Epithelial cell of esophagus (primary cell): ENCODE measurements at regions not wholly inside any gene's neighbourhood (a gene's known extent, or its start where the extent isn't known, plus 50 kb on each side); places are given as distances from the start of the nearest gene placed in this dataset.

Experiments
- DNase-seq: peaks from one replicate; pipeline ENCODE4 v3.0.0; 2010; ENCODE audit warnings: low read depth
- H3K4me3 ChIP-seq: 2 replicates; pipeline ENCODE4 v1.5.1; 2011; ENCODE audit warnings: mild to moderate bottlenecking, low read length, control low read depth
- TF ChIP-seq, protein P1 (sequence below): IDR thresholded peaks from 2 replicates; pipeline ENCODE4 v1.5.1; 2011; ENCODE audit warnings: low read depth, mild to moderate bottlenecking, low read length, control low read depth, inconsistent platforms; ENCODE audit not compliant: insufficient read depth; ENCODE audit errors: missing control alignments

DNA sequence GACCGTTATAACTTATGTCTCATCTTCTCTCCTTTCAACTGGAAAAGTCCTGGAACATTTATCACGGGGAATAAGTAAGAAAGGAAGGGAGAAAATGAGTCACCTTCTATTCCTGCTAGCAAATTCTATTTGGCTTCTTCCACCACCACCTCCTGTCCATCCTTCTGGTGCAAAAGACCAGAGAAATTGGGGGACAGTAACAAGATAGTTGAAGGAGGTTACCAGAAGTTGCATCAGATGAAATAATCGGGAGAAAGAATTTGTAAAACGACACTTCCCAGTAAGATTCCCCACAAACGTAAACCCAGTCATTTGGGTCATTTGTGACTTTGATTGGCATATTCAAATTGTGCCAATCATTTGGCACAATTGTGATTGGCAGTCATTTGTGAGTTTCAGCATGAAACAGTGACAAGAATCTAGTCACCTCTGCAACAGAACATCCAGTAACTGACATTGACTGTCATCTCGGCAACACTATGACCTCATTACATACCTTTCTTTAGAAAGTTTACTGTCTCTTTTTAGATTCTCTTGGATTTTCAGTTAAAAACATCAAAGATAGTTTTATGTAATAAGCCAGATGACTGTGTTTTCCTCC is 51.3 kb upstream of the PIK3CG start:
- TF ChIP-seq, protein P1, sequence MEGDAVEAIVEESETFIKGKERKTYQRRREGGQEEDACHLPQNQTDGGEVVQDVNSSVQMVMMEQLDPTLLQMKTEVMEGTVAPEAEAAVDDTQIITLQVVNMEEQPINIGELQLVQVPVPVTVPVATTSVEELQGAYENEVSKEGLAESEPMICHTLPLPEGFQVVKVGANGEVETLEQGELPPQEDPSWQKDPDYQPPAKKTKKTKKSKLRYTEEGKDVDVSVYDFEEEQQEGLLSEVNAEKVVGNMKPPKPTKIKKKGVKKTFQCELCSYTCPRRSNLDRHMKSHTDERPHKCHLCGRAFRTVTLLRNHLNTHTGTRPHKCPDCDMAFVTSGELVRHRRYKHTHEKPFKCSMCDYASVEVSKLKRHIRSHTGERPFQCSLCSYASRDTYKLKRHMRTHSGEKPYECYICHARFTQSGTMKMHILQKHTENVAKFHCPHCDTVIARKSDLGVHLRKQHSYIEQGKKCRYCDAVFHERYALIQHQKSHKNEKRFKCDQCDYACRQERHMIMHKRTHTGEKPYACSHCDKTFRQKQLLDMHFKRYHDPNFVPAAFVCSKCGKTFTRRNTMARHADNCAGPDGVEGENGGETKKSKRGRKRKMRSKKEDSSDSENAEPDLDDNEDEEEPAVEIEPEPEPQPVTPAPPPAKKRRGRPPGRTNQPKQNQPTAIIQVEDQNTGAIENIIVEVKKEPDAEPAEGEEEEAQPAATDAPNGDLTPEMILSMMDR = no peak
- H3K4me3 ChIP-seq = no peak overlapping the region
- no peak for DNase-seq

DNA sequence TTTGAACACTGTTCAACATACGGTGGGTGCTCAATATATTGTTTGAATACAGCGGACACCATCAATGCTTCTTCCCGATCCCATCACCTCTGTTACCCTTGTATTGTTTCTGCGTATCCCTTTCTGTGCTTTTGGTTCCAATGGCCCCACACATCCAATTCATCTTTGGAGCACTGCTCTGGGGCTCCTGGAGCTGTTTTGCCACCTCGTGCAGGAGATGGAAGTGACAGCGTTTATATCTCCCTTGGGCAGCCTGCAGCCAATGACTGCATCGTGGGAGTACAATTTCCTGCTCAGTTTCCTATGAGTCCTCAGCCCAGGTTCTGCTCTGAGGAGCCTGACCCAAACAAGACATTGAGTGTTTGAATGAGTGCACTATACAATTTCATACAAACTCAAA is 50.2 kb upstream of the PIK3CG start:
- TF ChIP-seq, protein P1 = no peak
- no peak for DNase-seq
- no peak overlapping the region for H3K4me3 ChIP-seq
